ENCODE measurements at regions not wholly inside any gene's neighbourhood (a gene's known extent, or its start where the extent isn't known, plus 50 kb on each side); places are given as distances from the start of the nearest gene placed in this dataset.

- no peak overlapping the region for H3K4me3 ChIP-seq (ENCODE audit: low read depth, low read length)
- in situ Hi-C loops (cut with HindIII; ENCODE audit: low sequenced_read_pairs) = no loop called here
- TF ChIP-seq, protein P1, sequence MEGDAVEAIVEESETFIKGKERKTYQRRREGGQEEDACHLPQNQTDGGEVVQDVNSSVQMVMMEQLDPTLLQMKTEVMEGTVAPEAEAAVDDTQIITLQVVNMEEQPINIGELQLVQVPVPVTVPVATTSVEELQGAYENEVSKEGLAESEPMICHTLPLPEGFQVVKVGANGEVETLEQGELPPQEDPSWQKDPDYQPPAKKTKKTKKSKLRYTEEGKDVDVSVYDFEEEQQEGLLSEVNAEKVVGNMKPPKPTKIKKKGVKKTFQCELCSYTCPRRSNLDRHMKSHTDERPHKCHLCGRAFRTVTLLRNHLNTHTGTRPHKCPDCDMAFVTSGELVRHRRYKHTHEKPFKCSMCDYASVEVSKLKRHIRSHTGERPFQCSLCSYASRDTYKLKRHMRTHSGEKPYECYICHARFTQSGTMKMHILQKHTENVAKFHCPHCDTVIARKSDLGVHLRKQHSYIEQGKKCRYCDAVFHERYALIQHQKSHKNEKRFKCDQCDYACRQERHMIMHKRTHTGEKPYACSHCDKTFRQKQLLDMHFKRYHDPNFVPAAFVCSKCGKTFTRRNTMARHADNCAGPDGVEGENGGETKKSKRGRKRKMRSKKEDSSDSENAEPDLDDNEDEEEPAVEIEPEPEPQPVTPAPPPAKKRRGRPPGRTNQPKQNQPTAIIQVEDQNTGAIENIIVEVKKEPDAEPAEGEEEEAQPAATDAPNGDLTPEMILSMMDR (IDR thresholded peaks at IDR 0.05; ENCODE audit: low read depth, low read length, missing control alignments) = no peak
- DNase-seq (ENCODE audit: low read depth) = no peak
These were observed 104.8 kb downstream of the POSTN start for GRCh38 chr13:37493775-37494174.

DNA sequence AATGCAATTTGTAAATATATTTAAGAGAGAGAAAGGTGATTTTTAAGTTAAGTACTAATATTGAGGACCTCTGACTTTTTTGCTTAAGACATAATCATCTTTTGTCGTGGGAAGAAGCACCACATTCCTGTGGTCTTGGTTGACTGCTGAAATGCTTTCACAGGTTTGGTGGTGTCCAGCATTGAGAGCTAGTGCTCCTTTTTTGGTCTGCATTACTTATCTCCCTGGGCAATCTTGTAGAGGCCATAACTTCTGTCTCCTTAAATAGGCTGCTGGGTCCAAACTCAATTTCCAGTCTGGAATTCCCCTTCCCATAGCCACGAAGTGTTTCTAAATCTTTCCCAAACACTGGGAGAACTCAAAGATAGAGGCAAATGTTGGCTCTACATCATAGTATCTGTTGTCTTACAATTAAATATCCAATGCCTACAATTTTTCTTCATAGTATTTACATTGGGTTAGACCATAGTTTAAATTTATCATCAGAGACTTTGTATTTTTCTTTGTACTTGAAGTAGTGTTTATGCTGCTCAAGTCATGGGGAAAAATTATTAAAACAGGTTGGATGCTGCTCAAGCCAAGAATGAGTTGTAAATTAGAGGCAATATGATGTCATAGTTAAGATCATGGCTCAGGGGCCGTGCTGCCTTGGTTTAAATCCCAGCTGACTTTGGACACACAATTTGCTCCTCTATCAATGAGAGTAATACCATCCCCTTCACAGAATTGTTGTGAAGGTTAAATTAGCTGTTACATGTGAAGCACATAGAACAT lies 105.6 kb downstream of the POSTN start:
- in situ Hi-C loops (cut with HindIII; ENCODE audit: low sequenced_read_pairs) = no loop called here

DNA sequence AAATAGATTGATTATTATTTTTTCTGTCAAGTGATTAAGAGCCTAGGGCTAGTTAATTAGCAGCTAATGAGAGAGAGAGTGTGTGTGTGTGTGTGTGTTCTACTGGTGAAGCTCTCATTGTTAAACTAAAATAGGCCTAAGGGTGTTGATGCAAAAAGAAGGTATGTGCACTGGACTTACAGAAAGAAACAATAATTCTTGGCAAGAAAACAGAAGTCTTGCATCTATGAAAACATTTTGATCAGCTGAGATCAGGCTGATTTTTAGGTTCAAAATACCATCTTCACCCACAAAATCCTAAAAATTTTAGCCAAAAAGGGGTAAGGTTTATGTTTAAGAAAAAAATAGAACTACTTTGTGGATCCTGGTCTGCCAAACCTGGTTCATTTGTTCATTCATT lies 106.5 kb downstream of the POSTN start:
- H3K4me3 ChIP-seq (ENCODE audit: low read depth, low read length) = no peak overlapping the region
- DNase-seq (ENCODE audit: low read depth) = no peak
- in situ Hi-C loops (cut with HindIII; ENCODE audit: low sequenced_read_pairs) = no loop called here
- TF ChIP-seq, protein P1 (IDR thresholded peaks at IDR 0.05; ENCODE audit: low read depth, low read length, missing control alignments) = no peak

More for the DNA sequence above, 105.6 kb downstream of the POSTN start:
- TF ChIP-seq, protein P1 (IDR thresholded peaks at IDR 0.05; ENCODE audit: low read depth, low read length, missing control alignments) = no peak
- peak; percentile 70 for DNase-seq (ENCODE audit: low read depth)
- H3K4me3 ChIP-seq (ENCODE audit: low read depth, low read length) = no peak overlapping the region

DNA sequence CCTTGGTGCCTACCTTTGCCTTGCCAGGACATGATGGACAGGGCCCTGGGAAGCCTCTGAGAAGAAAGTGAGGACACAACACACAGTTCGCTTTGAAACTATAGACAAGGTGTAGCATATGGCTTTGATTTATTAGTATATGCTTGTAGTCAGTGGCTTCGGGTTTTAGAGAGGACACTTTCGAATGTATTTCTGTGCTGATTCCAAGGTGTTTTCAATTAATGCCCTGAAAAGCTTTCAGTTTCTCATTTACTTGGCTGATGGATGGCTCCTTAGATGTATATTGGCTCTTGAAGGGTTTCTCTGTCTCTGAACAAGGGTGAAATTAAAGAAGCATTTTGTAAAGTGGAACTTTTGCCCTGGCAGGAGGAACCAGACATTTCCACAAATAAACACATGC lies 106.9 kb downstream of the POSTN start:
- in situ Hi-C loops (cut with HindIII; ENCODE audit: low sequenced_read_pairs) = no loop called here
- DNase-seq (ENCODE audit: low read depth) = no peak
- TF ChIP-seq, protein P1 (IDR thresholded peaks at IDR 0.05; ENCODE audit: low read depth, low read length, missing control alignments) = no peak
- H3K4me3 ChIP-seq (ENCODE audit: low read depth, low read length) = no peak overlapping the region

- in situ Hi-C loops (cut with HindIII; ENCODE audit: low sequenced_read_pairs) = no loop called here
- no peak overlapping the region for H3K4me3 ChIP-seq (ENCODE audit: low read depth, low read length)
- TF ChIP-seq, protein P1 (IDR thresholded peaks at IDR 0.05; ENCODE audit: low read depth, low read length, missing control alignments) = no peak
- no peak for DNase-seq (ENCODE audit: low read depth)
These were observed 108.3 kb downstream of the POSTN start for GRCh38 chr13:37490176-37490779.

DNA sequence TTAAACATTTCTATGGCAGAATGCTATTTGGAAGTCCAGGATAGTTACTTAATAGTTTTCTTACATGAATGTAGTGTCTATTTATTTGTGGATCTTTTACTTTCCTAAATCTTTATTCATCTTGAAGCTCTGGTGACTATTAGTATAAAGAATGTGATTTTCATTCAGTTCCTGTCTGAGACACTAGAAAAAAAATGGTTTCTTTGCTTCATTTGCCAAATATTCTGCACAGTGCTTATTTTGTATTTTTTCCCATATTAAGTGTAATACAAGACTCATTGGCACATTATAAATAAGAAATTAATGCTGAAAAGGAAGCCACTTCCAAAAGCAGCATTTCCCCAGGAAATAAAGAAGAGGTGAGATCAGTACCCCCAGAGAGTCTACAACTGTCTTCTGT lies 109.8 kb downstream of the POSTN start:
- H3K4me3 ChIP-seq (ENCODE audit: low read depth, low read length) = no peak overlapping the region
- in situ Hi-C loops (cut with HindIII; ENCODE audit: low sequenced_read_pairs) = no loop called here
- TF ChIP-seq, protein P1 (IDR thresholded peaks at IDR 0.05; ENCODE audit: low read depth, low read length, missing control alignments) = no peak
- DNase-seq (ENCODE audit: low read depth) = no peak
